ENCODE measurements at regions not wholly inside any gene's neighbourhood (a gene's known extent, or its start where the extent isn't known, plus 50 kb on each side); places are given as distances from the start of the nearest gene placed in this dataset.

GRCh38 chr9:108474356-108474755, 381.4 kb downstream of the ACTL7B start:
- H3K9me3 Mint-ChIP-seq = peaks cover 7% of the 10 kb centered on the region
- ATAC-seq (replicated peaks; ENCODE audit: extremely low read depth, poor library complexity, severe bottlenecking) = no peak
- H3K27me3 Mint-ChIP-seq = no peaks in the 10 kb centered on the region
- H3K4me1 Mint-ChIP-seq = no peaks in the 10 kb centered on the region
- no peak overlapping the region for H3K27ac Mint-ChIP-seq (ENCODE audit: low read depth)
- no peak overlapping the region for H3K4me3 Mint-ChIP-seq
- no peaks in the 10 kb centered on the region for H3K36me3 Mint-ChIP-seq (ENCODE audit: insufficient read depth)
- no peak for DNase-seq (ENCODE audit: low spot score in 2 of 2)

GRCh38 chr9:108473209-108474112, 382.3 kb downstream of the ACTL7B start:
- H3K4me3 Mint-ChIP-seq = no peak overlapping the region
- ATAC-seq (replicated peaks; ENCODE audit: extremely low read depth, poor library complexity, severe bottlenecking) (no peak), DNase-seq (ENCODE audit: low spot score in 2 of 2) (no peak)
- no peaks in the 10 kb centered on the region for H3K4me1 Mint-ChIP-seq
- H3K9me3 Mint-ChIP-seq = peaks cover 7% of the 10 kb centered on the region
- no peaks in the 10 kb centered on the region for H3K36me3 Mint-ChIP-seq (ENCODE audit: insufficient read depth)
- H3K27ac Mint-ChIP-seq (ENCODE audit: low read depth) = no peak overlapping the region
- no peaks in the 10 kb centered on the region for H3K27me3 Mint-ChIP-seq

- ATAC-seq (replicated peaks; ENCODE audit: extremely low read depth, poor library complexity, severe bottlenecking) (no peak), DNase-seq (ENCODE audit: low spot score in 2 of 2) (no peak)
- Mint-ChIP-seq H3K9me3 (peaks cover 7% of the 10 kb centered on the region), H3K4me1 (no peaks in the 10 kb centered on the region), H3K27me3 (no peaks in the 10 kb centered on the region), H3K27ac (ENCODE audit: low read depth) (no peak overlapping the region), H3K36me3 (ENCODE audit: insufficient read depth) (no peaks in the 10 kb centered on the region), H3K4me3 (no peak overlapping the region)
Observed at GRCh38 chr9:108469654-108470053, 386.1 kb downstream of the ACTL7B start.

- H3K4me3 Mint-ChIP-seq = no peak overlapping the region
- H3K27me3 Mint-ChIP-seq = no peaks in the 10 kb centered on the region
- ATAC-seq (replicated peaks; ENCODE audit: extremely low read depth, poor library complexity, severe bottlenecking) (no peak), DNase-seq (ENCODE audit: low spot score in 2 of 2) (no peak)
- H3K4me1 Mint-ChIP-seq = no peaks in the 10 kb centered on the region
- no peak overlapping the region for H3K27ac Mint-ChIP-seq (ENCODE audit: low read depth)
- peaks cover 7% of the 10 kb centered on the region for H3K9me3 Mint-ChIP-seq
- no peaks in the 10 kb centered on the region for H3K36me3 Mint-ChIP-seq (ENCODE audit: insufficient read depth)
Observed at GRCh38 chr9:108468364-108468763, 387.4 kb downstream of the ACTL7B start.

GRCh38 chr9:108467653-108468324, 388.0 kb downstream of the ACTL7B start:
- no peaks in the 10 kb centered on the region for H3K36me3 Mint-ChIP-seq (ENCODE audit: insufficient read depth)
- ATAC-seq (replicated peaks; ENCODE audit: extremely low read depth, poor library complexity, severe bottlenecking) (no peak), DNase-seq (ENCODE audit: low spot score in 2 of 2) (no peak)
- no peaks in the 10 kb centered on the region for H3K4me1 Mint-ChIP-seq
- H3K4me3 Mint-ChIP-seq = no peak overlapping the region
- H3K9me3 Mint-ChIP-seq = peaks cover 2% of the 10 kb centered on the region
- no peaks in the 10 kb centered on the region for H3K27me3 Mint-ChIP-seq
- no peak overlapping the region for H3K27ac Mint-ChIP-seq (ENCODE audit: low read depth)

GRCh38 chr9:108467161-108467560, 388.6 kb downstream of the ACTL7B start:
- ATAC-seq (replicated peaks; ENCODE audit: extremely low read depth, poor library complexity, severe bottlenecking) (no peak), DNase-seq (ENCODE audit: low spot score in 2 of 2) (no peak)
- no peaks in the 10 kb centered on the region for H3K9me3 Mint-ChIP-seq
- H3K4me3 Mint-ChIP-seq = no peak overlapping the region
- no peaks in the 10 kb centered on the region for H3K4me1 Mint-ChIP-seq
- H3K36me3 Mint-ChIP-seq (ENCODE audit: insufficient read depth) = no peaks in the 10 kb centered on the region
- H3K27me3 Mint-ChIP-seq = no peaks in the 10 kb centered on the region
- H3K27ac Mint-ChIP-seq (ENCODE audit: low read depth) = no peak overlapping the region

- Mint-ChIP-seq H3K27ac (ENCODE audit: low read depth) (no peak overlapping the region), H3K36me3 (ENCODE audit: insufficient read depth) (no peaks in the 10 kb centered on the region), H3K27me3 (no peaks in the 10 kb centered on the region), H3K4me3 (no peak overlapping the region), H3K4me1 (no peaks in the 10 kb centered on the region), H3K9me3 (no peaks in the 10 kb centered on the region)
- DNase-seq (ENCODE audit: low spot score in 2 of 2) (no peak), ATAC-seq (replicated peaks; ENCODE audit: extremely low read depth, poor library complexity, severe bottlenecking) (no peak)
Observed at GRCh38 chr9:108466304-108466703, 389.5 kb downstream of the ACTL7B start.

GRCh38 chr9:108463932-108464606, 391.7 kb downstream of the ACTL7B start:
- no peaks in the 10 kb centered on the region for H3K4me1 Mint-ChIP-seq
- H3K27ac Mint-ChIP-seq (ENCODE audit: low read depth) = no peak overlapping the region
- H3K9me3 Mint-ChIP-seq = no peaks in the 10 kb centered on the region
- no peaks in the 10 kb centered on the region for H3K36me3 Mint-ChIP-seq (ENCODE audit: insufficient read depth)
- H3K4me3 Mint-ChIP-seq = no peak overlapping the region
- ATAC-seq (replicated peaks; ENCODE audit: extremely low read depth, poor library complexity, severe bottlenecking) = no peak
- no peaks in the 10 kb centered on the region for H3K27me3 Mint-ChIP-seq
- no peak for DNase-seq (ENCODE audit: low spot score in 2 of 2)

- Mint-ChIP-seq H3K27ac (ENCODE audit: low read depth) (no peak overlapping the region), H3K9me3 (no peaks in the 10 kb centered on the region), H3K4me3 (no peak overlapping the region), H3K36me3 (ENCODE audit: insufficient read depth) (no peaks in the 10 kb centered on the region), H3K4me1 (no peaks in the 10 kb centered on the region), H3K27me3 (no peaks in the 10 kb centered on the region)
- no peak for DNase-seq (ENCODE audit: low spot score in 2 of 2)
- ATAC-seq (replicated peaks; ENCODE audit: extremely low read depth, poor library complexity, severe bottlenecking) = no peak
Observed at GRCh38 chr9:108456903-108457302, 398.9 kb downstream of the ACTL7B start.

GRCh38 chr9:108445431-108446071, 410.2 kb downstream of the ACTL7B start:
- no peak for ATAC-seq (replicated peaks; ENCODE audit: extremely low read depth, poor library complexity, severe bottlenecking)
- Mint-ChIP-seq H3K27ac (ENCODE audit: low read depth) (no peak overlapping the region), H3K27me3 (no peaks in the 10 kb centered on the region), H3K4me3 (no peak overlapping the region), H3K4me1 (no peaks in the 10 kb centered on the region), H3K9me3 (peaks cover 15% of the 10 kb centered on the region), H3K36me3 (ENCODE audit: insufficient read depth) (no peaks in the 10 kb centered on the region)
- no peak for DNase-seq (ENCODE audit: low spot score in 2 of 2)

- H3K4me1 Mint-ChIP-seq = no peaks in the 10 kb centered on the region
- no peaks in the 10 kb centered on the region for H3K27me3 Mint-ChIP-seq
- H3K36me3 Mint-ChIP-seq (ENCODE audit: insufficient read depth) = no peaks in the 10 kb centered on the region
- DNase-seq (ENCODE audit: low spot score in 2 of 2) (no peak), ATAC-seq (replicated peaks; ENCODE audit: extremely low read depth, poor library complexity, severe bottlenecking) (no peak)
- no peak overlapping the region for H3K27ac Mint-ChIP-seq (ENCODE audit: low read depth)
- peaks cover 14% of the 10 kb centered on the region for H3K9me3 Mint-ChIP-seq
- no peak overlapping the region for H3K4me3 Mint-ChIP-seq
Observed at GRCh38 chr9:108444400-108445358, 411.1 kb downstream of the ACTL7B start.

Data from central memory CD8-positive, alpha-beta T cell (primary cell).